HEK293T (cell line): ENCODE measurements at regions not wholly inside any gene's neighbourhood (a gene's known extent, or its start where the extent isn't known, plus 50 kb on each side); places are given as distances from the start of the nearest gene placed in this dataset.

Experiments
- ELF4 ChIP-seq: fragments of 450-650 bp; IDR thresholded peaks from 2 replicates; pipeline ENCODE4 v1.6.1; 2017; ENCODE audit warnings: antibody characterized with exemption
- PKNOX1 ChIP-seq: fragments of 450-650 bp; IDR thresholded peaks from 2 replicates; pipeline ENCODE4 v1.6.1; 2016
- SUZ12 ChIP-seq: fragments of 450-650 bp; IDR thresholded peaks from 2 replicates; pipeline ENCODE4 v1.6.1; 2016; ENCODE audit warnings: mild to moderate bottlenecking

- TF ChIP-seq ELF4 (no peak), PKNOX1 (no peak), SUZ12 (no peak)
Measured at GRCh38 chr1:59193443-59194093, 103.3 kb upstream of the FGGY start.
